NT2/D1 (cell line): ENCODE measurements at regions not wholly inside any gene's neighbourhood (a gene's known extent, or its start where the extent isn't known, plus 50 kb on each side); places are given as distances from the start of the nearest gene placed in this dataset.

Experiments used
- DNase-seq: peaks from one replicate; pipeline ENCODE4 v3.0.0-alpha.2; 2011; ENCODE audit warnings: low read depth, low spot score
- H3K27me3 ChIP-seq: 2 replicates; pipeline ENCODE4 v1.6.0; 2011; ENCODE audit warnings: mild to moderate bottlenecking; ENCODE audit not compliant: insufficient read length, insufficient read depth
- H3K36me3 ChIP-seq: 2 replicates; pipeline ENCODE4 v1.6.1; 2011; ENCODE audit warnings: mild to moderate bottlenecking, low read length, mixed read lengths; ENCODE audit not compliant: insufficient read depth, insufficient read length
- H3K4me1 ChIP-seq: 2 replicates; pipeline ENCODE4 v1.5.1; 2011; ENCODE audit not compliant: insufficient read depth, insufficient read length
- H3K4me3 ChIP-seq: 2 replicates; pipeline ENCODE4 v1.5.1; 2011; ENCODE audit warnings: low read depth; ENCODE audit not compliant: insufficient read length
- H3K9ac ChIP-seq: 2 replicates; pipeline ENCODE4 v1.6.0; 2011; ENCODE audit warnings: low read depth; ENCODE audit not compliant: insufficient read length
- H3K9me3 ChIP-seq: 2 replicates; pipeline ENCODE4 v1.5.1; 2011; ENCODE audit warnings: mild to moderate bottlenecking, low read length; ENCODE audit not compliant: insufficient read depth
- SUZ12 ChIP-seq: IDR thresholded peaks from 2 replicates; pipeline ENCODE4 v1.6.1; 2011; ENCODE audit not compliant: insufficient read length, insufficient read depth; ENCODE audit errors: extremely low read depth
- YY1 ChIP-seq: IDR thresholded peaks from 2 replicates; pipeline ENCODE4 v1.6.1; 2011; ENCODE audit not compliant: insufficient read length, insufficient read depth
- ZNF274 ChIP-seq: IDR thresholded peaks from 2 replicates; pipeline ENCODE4 v1.6.1; 2011; ENCODE audit warnings: mild to moderate bottlenecking, low read depth, low read length

GRCh38 chr16:63539276-63539675 lies 1503.0 kb upstream of the CDH8 start:
- no peaks in the 10 kb centered on the region for H3K27me3 ChIP-seq
- no peak for TF ChIP-seq ZNF274
- TF ChIP-seq SUZ12: no peak
- TF ChIP-seq YY1: no peak
- no peak overlapping the region for H3K9ac ChIP-seq
- DNase-seq: no peak
- no peaks in the 10 kb centered on the region for H3K36me3 ChIP-seq
- H3K9me3 ChIP-seq: no peaks in the 10 kb centered on the region
- no peaks in the 10 kb centered on the region for H3K4me1 ChIP-seq
- H3K4me3 ChIP-seq: no peak overlapping the region

DNA sequence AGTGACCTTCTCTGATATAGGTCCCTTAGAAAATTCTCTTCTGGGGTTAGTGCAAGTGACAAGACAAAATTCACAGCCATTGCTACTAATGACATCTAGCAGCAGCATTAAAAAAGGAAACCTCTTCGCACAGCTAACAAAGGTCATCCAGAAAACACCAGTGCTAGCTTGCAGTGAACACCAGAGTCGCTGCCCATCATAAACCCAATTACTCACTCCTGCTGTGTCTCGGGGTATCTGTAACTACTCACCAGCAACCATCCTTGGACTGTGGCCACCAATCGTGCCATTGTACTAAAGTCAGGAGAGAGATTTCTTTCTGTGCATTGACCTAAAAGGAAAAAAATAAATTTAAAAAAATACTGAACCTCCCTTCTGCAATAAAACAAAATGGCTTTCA lies 1494.7 kb upstream of the CDH8 start:
- H3K9ac ChIP-seq: no peak overlapping the region
- H3K36me3 ChIP-seq: no peaks in the 10 kb centered on the region
- no peaks in the 10 kb centered on the region for H3K4me1 ChIP-seq
- no peak for TF ChIP-seq ZNF274
- no peak for TF ChIP-seq YY1
- no peak for TF ChIP-seq SUZ12
- H3K27me3 ChIP-seq: no peaks in the 10 kb centered on the region
- DNase-seq: no peak
- H3K4me3 ChIP-seq: no peak overlapping the region
- no peaks in the 10 kb centered on the region for H3K9me3 ChIP-seq

GRCh38 chr16:63530208-63530607 lies 1494.0 kb upstream of the CDH8 start:
- H3K4me3 ChIP-seq: no peak overlapping the region
- H3K36me3 ChIP-seq: no peaks in the 10 kb centered on the region
- H3K27me3 ChIP-seq: no peaks in the 10 kb centered on the region
- TF ChIP-seq SUZ12: no peak
- TF ChIP-seq ZNF274: no peak
- TF ChIP-seq YY1: no peak
- no peak for DNase-seq
- no peaks in the 10 kb centered on the region for H3K4me1 ChIP-seq
- H3K9ac ChIP-seq: no peak overlapping the region
- H3K9me3 ChIP-seq: peaks cover 3% of the 10 kb centered on the region; the same call in 1 of the 2 replicates

DNA sequence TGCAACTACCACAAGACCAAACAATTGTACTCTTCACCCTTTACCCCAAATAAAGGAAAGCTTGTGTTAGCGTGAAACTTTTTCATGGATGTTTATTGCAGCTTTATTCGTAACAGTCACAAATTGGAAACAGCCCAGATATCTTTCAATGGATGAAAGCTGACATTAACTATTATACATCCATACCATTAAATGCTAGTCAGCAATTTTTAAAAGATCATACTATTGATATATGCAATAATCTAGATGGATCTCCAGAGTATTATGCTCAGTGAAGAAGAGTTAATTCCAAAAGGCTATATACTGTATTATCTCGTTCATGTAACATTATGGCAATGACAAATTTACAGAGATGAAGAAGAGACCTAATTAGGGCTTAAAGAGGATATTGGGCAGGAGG lies 1491.2 kb upstream of the CDH8 start:
- Histone ChIP-seq H3K4me3 (no peak overlapping the region), H3K9me3 (peaks cover 5% of the 10 kb centered on the region; the same call in 1 of the 2 replicates), H3K27me3 (no peaks in the 10 kb centered on the region), H3K4me1 (no peaks in the 10 kb centered on the region), H3K36me3 (no peaks in the 10 kb centered on the region), H3K9ac (no peak overlapping the region)
- TF ChIP-seq YY1 (no peak), ZNF274 (no peak), SUZ12 (no peak)
- DNase-seq: no peak

DNA sequence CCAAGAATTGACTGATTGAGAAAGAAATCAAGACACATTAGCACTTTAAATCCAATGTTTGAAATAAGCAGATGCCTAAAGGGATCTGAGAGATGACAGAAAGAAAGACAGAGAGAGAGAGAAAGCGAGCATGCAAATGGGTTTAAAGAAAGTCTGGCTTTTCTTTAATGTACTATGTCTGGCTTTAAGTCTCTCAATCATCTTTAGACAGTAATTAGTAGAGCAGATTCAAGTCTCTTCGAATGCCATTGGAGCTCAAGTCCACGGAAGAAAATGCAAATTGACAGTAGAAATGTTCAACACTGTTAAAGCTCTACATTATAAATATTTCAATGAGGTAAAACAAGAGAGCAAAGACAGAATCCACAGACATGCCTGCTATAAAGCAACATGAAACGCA lies 1480.2 kb upstream of the CDH8 start:
- no peaks in the 10 kb centered on the region for H3K9me3 ChIP-seq
- no peak overlapping the region for H3K9ac ChIP-seq
- H3K36me3 ChIP-seq: no peaks in the 10 kb centered on the region
- no peaks in the 10 kb centered on the region for H3K4me1 ChIP-seq
- H3K27me3 ChIP-seq: no peaks in the 10 kb centered on the region
- no peak for DNase-seq
- no peak overlapping the region for H3K4me3 ChIP-seq
- TF ChIP-seq SUZ12: no peak
- TF ChIP-seq ZNF274: no peak
- TF ChIP-seq YY1: no peak

DNA sequence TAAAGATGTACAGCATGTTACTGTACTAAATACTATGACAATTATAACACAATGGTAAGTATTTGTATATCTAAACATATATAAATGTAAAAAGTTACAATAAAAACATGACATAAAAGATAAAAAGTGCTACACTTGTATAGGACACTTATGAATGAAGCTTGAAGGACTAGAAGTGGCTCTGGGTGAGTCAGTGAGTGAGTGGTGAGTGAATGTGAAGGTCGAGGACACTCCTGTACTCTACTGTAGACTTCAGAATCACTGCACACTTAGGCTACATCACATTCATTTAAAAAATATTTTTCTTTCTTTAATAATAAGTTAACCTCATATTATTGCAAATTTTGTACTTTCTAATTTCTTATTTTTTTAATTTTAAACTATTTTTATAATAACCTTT lies 1476.7 kb upstream of the CDH8 start:
- no peaks in the 10 kb centered on the region for H3K27me3 ChIP-seq
- no peak for DNase-seq
- no peak overlapping the region for H3K9ac ChIP-seq
- H3K4me3 ChIP-seq: no peak overlapping the region
- no peaks in the 10 kb centered on the region for H3K9me3 ChIP-seq
- no peaks in the 10 kb centered on the region for H3K4me1 ChIP-seq
- no peaks in the 10 kb centered on the region for H3K36me3 ChIP-seq
- TF ChIP-seq YY1 (no peak), SUZ12 (no peak), ZNF274 (no peak)

- DNase-seq: no peak
- TF ChIP-seq SUZ12: no peak
- TF ChIP-seq ZNF274: no peak
- no peak for TF ChIP-seq YY1
- no peaks in the 10 kb centered on the region for H3K27me3 ChIP-seq
- no peaks in the 10 kb centered on the region for H3K36me3 ChIP-seq
- H3K4me1 ChIP-seq: no peaks in the 10 kb centered on the region
- H3K9ac ChIP-seq: no peak overlapping the region
- no peak overlapping the region for H3K4me3 ChIP-seq
- H3K9me3 ChIP-seq: no peaks in the 10 kb centered on the region
These were observed 1461.2 kb upstream of the CDH8 start for GRCh38 chr16:63497408-63497807.

DNA sequence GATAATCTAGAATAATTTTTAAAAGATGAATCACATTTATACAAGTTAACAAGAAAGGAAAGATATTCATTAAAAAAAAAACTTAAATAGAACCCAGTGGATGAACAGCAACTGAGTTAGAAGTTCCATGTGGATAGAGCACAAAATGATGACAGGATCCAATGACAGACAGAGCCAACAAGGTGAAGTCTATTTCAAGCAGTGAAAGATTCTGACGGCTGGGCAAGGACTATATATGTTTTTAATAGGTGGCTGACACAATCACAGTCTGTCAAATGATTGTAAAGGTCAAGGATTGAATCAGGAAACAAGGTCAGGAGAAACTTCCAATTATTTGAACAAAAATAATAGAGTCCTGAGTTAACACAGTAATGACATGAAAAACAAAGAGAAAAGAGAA lies 1460.0 kb upstream of the CDH8 start:
- Histone ChIP-seq H3K4me1 (no peaks in the 10 kb centered on the region), H3K9ac (no peak overlapping the region), H3K9me3 (no peaks in the 10 kb centered on the region), H3K27me3 (no peaks in the 10 kb centered on the region), H3K4me3 (no peak overlapping the region), H3K36me3 (no peaks in the 10 kb centered on the region)
- no peak for DNase-seq
- TF ChIP-seq YY1 (no peak), SUZ12 (no peak), ZNF274 (no peak)
